ENCODE measurements at regions not wholly inside any gene's neighbourhood (a gene's known extent, or its start where the extent isn't known, plus 50 kb on each side); places are given as distances from the start of the nearest gene placed in this dataset.

DNA sequence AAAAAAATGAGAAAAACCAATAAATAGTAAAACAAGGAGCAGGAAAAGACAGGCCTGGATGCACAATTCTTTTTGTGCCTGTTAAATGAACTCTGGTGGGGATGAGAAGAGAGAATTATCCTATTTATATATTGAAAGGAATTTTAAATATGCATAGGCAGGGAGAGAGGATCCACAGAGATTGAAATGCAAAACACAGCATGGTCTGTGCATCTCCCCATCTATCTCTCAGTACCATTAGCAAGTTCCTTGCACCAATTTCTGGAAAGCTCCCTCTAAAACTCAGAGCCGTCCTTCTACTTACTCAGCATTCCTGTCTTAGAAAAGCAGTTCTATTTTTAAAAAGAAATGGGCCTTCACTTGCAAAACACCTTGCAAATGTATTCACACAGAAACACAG lies 502.3 kb upstream of the KLHL29 start:
- DNase-seq, result no peak

DNA sequence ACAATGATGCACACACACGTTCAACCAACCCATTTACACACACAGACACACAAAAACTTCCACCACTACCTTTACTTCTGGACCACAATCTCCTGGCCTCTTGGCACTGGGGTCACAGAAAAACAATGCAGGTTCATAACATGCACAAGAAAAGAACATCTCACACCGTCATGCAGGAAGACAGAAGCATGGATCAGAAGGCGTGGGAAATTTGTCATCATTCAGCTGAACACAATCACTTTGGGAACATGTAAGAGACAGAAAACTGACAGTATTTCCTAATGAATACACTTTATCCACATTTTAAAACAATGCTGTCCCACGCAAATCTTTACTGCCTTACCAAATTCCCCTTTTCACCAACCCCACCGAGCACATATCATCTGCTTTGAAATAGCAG lies 501.9 kb upstream of the KLHL29 start:
- DNase-seq, result no peak

DNA sequence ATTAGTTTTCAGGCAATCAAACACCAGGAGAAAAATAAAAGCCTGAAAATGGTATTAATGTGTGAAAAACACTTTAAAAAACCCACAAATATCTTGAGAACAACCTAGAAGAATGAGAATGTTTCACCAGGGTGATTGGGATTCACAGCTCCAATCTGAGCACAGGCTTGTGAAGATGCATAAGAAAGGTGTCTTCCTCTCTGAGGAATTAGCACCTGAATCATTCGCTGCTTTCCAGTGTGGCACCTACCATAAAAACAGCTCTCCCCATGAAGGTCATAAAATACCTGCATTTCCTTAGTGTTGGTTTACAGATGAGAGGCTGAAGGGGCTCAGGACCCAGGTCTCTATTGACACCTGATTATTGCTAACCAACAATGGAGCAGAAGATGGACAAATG lies 499.7 kb upstream of the KLHL29 start:
- no peak for DNase-seq

DNA sequence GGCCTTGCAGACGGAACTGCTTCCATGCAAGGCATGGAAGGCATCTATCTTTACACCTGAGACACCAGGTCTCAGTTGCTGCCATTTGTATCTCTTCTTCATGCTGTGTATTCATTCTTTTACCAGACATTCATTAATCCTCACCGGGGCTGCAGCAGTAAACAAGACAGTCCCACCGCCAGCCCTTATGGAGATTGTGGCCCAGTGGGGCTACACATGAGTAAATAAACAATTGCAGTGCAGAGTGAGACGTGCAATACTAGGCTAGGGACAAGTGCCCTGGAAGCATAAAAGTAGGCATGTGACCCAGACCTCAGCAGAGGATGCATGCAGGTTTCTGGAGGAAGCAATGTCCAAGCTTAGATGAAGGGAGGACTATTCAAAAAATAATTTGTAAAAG lies 497.6 kb upstream of the KLHL29 start:
- no peak for DNase-seq

DNA sequence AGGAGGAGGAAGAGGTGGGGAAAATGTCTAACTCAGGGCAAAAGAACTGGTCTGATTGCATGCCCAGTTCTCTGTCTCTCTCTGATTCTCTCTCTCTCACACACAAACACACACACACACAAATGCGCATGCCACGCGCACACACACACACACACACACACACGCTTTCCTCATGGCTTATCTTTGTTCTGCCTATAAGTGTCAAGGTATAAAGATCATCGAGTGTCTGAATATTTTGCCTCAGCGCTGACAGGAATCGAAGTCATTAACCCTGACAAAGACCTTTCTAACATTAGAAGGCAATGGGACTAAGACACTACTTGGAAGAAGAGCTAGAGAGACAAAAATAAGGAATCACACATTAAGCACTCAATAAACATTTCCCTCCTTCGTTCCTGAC lies 497.1 kb upstream of the KLHL29 start:
- no peak for DNase-seq

DNA sequence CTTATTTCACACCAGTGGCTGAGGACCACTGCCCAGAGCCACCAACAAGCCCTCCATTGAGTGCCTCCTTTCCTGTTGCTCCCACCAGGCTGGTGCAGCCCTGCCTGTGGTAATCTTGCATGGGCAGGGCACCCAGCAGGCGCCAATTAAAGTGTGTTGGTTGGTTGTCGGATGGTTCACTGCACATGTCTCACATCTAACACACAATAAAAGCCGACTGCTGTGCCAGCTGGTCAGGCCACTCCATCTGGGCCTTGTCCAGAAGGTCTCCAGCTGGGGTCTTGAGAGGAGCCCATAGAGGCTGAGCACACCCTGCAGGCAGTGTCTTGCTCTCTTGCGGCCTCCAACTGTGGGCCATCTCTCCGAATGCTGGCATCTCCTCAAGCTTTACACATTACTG lies 494.8 kb upstream of the KLHL29 start:
- DNase-seq, result no peak

DNA sequence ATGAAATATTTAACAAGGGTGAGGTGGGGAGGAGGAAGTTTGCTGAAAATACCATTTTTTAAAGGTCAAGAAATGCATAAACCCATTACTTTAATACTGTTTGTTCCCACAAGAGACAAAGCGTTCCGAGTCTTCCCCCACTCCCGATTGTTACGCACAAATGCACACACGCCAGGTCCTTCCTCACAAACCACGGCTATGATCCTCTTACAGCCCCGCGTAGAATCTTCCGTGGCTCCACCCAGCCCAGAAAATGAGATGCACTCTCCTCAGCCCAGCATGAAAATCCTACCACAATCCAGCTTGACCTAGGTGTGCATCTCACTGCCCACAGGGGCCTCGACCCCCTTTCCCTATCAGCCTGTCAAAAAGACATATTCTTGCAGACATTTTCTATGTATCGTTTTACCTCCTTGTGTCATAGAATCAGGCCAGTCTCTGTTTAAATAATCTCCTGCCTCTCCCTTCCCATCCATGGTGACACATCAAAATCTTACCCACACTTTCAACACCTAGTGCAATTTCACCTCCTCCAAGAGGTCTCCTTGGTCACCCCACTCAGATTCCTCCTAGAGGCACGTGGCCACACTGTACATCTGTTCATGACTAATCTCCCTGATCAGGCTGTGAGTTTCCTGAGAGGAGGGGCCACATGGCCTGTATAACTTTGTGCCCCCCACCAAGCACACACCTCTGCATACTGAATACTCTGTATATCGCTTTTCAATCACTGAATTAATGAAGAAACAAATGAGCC lies 491.0 kb upstream of the KLHL29 start:
- no peak for DNase-seq

DNA sequence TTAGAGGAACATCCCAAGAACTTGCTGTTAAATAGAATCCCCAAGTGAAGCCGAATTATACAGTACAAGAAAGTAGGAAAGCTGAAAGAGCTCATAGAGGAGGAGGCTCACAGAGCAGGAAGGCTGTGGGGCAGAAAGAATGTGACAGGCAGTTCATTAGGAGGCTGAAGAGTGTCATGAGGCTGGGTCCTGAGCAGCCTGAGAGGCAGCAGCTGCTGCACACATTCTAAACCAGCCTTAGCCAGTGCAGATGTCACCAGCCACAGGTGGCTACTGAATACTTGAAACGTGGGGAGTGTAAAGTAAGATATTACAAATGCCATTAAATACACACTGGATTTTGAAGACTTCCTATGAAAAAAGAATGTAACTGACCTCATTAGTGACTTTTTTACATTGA lies 490.2 kb upstream of the KLHL29 start:
- DNase-seq, result no peak

DNA sequence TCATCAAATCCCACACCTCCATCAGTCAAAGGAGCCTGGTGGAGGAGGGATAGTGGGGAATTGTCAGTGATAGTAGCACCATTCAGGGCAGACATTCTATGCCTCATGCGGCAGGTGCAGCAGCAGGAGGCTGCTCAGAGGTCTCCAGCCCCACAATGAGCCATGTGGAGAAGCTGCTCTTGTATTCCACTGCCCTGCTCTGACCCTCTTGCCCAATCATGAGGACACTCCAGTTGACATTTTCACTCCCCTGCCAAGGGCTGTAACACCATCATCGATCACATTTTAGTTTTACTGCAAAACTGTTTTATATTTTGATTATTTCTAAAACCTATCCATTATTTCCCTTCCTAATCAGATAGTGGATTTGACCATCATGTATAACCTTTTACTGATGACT lies 487.6 kb upstream of the KLHL29 start:
- no peak for DNase-seq

DNA sequence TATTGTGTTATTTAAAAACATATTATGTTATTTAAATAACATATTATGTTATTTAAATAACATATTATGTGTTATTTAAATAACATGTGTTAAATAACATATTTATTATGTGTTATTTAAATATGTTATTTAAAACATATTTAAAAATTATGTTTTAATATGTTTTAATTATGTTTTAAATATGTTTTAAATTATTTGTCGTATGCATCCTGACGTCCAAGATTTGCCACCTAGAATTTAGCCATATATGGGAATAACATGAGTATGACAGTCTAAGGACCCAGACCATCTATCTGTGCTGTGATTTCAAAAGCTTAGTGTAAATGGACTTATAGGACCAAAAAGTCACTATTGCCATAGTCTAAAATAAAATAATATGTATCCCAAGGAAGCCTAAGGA lies 484.3 kb upstream of the KLHL29 start:
- DNase-seq, result no peak

DNA sequence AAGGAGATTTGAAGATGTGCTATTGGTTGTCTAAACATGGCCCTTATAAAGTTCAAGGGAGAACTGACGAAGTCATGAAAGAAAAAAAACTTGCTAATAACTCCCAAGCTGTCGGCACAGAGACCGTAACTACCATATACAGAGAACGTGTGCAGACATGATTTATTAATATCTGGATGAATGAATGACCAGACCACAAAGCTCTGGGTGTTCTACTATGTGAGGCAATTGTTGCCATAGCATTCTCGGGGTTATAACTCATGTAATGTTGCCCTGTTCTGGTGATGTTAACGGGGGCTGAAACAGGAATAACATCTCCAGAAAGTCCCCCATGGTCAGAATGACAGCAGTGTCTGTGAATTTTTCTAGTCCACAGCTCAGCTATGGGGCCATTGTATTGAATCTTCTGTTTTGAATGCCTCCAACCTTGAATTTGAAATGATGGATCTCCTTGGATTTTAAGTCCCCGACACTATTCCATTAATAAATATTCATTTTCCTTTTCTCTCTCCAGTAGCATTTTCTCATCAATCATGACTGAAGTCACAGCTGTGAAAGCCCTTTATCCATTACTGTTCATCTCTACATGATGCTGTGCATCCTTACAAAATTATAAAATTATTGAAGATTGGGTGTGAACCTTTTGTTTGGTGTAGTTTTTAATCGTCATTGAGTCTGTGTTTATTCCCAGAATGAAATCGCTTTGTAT lies 483.4 kb upstream of the KLHL29 start:
- no peak for DNase-seq

DNA sequence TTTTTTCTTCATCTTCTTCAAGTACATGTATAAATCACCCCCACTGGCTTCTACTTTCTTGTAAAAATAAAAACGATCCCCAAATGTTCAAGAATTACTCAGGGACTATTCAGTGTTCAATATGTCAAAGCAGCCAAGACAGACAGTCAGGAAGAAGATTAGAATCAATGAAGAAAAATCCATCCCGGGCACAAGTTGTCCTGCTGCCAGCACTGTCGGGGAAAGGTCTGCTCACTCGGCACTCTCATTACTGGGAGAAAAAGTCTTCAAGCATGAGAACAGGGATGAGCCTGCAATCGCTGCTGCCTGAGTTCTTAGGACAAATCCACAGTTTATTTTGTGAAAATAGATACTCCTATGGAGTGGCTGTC lies 482.8 kb upstream of the KLHL29 start:
- no peak for DNase-seq

DNA sequence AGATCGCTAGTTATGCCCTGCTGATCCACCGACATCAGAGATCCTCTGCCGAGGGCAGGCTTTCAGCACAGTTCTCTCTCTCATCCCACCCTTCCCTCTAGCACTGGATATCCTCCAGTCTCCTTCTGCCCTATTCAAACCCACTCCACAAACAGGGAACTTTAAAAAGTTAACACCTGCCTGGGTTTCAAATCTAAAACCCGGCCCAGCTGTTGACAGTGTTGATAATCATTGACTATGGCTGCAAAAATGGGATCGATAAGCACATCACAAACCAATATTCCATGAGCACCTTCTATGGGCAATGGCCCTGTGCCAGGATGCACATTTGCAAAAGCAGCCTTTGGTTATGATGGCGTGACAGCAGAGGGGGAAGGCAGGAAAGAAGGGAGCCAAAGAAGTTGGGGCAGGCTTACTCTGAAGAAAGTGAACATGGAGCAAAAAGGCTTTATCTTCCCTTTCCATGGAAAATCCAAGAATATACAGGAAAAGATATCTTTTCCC lies 482.3 kb upstream of the KLHL29 start:
- no peak for DNase-seq

DNA sequence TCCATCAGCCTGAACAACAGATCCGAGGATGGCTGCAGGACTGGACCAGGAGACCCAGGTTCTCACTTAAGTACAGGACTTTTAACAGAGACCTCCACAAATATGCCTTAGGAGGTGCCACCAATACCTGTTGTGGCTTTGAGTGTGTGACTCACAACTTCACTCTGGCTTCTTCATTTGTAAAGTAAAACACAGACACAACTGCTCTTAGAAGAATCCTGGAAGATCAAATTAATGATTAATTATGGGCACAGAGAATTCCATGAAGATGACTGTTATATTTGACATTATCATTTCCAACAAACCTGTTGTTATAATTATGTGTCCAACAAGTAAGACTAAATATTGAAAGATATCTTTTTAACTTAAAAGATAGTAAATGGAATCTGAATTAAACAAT lies 481.4 kb upstream of the KLHL29 start:
- no peak for DNase-seq

DNA sequence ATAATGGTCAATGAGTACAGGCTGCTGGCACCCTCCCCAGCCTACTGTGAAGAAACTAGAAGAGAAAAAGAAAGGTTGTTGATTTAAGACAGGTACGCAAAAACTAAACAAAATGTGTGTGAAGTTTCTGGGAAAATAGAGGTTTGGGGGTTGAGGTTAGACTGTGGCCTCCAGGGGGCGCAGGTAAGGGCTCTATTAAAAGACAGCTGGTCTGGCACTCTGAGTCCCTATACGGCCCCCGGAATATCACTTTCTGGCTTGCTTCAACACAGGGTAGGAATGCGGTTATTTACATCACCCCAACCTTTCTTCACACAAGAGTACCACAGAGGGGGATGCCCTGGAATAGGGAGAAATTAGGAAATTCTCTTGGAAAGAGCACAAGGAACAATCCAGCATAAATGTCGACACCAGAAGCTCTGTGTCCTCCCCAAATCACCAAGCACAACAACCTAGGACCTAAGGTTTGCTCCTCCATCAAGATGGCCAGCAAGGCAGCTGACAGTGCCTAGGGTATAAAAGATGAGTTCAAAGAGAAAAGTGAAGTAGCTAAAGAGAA lies 480.8 kb upstream of the KLHL29 start:
- no peak for DNase-seq

DNA sequence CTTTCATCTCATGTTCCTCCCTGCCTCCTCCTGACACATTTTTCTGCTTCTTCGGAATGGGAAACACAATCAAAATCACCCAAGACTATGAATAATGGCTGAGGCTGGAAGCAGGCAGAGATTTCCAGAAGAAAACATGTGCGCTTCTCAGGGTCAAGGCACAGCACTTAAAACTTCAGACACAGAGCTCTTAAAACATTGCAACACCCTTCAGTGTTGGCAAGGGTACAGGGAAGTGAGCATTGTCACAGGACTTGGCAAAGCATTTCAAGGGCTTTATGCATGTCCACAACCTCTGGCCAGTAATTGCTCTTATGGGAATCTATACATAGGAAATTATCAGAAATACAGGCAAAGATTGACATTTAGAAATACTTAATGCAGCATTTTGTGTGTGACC lies 477.6 kb upstream of the KLHL29 start:
- no peak for DNase-seq

DNA sequence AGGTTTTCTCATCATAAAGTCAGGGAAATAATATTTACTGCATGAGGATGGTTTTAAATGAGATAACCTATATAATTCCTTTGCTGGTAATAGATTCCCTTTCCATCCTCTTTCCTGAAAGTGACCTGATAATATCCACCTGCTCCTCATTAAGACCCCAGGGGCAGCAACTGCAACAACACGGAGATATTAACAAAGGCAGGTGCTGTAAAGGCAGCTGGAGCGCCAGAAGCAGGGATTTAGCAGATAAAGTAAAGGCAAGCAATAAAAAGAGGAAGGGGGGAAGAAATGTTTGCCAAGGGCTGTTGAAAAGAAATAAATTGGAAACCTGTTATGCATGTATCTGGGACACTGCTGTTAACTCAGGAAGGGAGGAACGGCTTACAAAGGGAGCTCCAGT lies 472.6 kb upstream of the KLHL29 start:
- no peak for DNase-seq

DNA sequence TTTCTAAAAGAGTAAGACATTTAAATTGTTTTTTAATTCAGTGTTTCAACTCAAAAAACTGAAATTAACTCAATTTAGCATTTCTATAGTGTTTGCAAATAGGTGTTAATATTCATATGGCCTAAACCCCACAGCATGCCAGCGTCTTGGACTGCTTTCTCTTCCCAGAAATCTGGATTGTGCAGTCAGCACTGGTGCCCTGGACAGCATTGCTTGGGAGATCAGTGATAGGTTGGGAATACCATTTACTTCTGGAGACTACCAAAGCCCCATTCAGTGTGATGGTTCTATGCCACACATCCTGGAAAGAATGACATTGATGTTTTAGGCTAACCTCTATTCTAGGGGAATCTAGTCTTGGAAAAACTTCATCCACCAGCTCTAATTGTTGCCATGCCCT lies 455.0 kb upstream of the KLHL29 start:
- no peak for DNase-seq

DNA sequence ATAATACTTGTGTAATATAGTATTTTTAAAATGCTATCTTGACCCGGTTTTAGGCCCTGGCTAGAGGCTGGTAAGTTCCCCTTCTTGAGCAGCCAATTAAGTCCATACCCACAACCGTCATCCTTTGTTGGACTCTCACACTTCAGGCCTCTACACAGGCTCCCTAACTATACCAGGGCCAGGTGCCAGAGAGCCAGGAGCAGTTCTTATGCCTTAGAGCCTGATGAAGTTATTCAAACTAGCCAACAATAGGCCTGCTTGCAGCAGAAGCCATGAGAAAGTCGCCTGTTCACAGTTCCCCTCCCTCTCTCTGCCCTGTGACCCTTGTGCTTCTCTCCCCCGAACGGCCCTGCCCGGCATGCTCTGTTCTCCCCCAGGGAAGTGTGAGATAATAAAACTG lies 454.2 kb upstream of the KLHL29 start:
- DNase-seq, result no peak

DNA sequence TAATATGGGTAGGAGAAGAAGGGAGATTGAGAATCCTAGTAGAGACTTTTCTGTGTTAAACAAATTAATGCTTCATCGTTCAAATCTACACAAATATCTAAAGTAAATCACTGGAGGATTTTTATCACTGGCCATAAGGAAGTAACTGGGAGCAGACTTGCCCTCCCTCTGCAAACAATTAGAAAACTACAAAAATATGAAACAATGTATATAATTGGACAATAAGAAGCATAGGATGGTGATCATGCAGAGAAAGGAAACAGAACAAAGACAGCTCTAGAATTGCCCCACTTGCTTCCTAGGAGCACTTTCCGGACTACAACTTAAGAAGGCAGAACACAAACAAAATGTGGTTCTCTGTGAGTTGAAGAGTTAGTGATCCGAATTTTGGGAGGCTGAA lies 452.7 kb upstream of the KLHL29 start:
- no peak for DNase-seq

DNA sequence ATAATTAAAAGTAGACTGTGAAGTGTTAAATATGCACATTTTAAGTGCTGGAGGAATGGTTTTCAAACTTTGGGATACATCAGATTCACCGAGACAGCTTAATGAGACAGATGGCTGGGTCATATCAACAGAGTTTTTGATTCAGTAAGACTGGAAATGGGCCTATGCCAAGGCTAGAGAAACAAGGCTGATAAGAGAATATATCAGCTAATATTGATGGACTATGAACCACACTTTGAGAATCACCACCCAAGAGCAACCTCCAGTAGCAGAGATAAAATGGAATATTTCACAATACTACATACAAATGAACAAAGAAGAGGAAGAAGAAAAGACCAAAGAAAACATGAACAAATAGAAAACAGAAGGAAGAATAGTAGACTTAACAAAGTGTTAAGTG lies 450.2 kb upstream of the KLHL29 start:
- no peak for DNase-seq

DNA sequence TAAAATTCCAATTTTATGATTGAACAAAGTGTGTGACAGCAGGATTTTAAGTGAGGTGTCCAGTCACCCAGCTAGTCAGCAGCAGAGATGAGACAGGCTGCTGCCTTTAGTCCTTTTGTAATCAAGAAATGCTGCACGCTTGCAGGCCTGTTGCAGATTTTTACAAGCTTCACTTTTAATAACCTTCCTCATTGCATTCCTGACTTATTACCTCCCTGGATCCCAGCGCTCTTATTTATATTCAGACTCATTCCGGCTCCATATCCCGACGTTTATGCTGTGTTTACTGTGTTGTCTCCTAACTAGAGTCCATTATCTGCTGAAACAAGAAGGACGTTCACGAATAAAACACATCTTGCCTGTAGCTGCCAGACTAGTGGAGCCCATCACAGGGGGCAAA lies 442.5 kb upstream of the KLHL29 start:
- DNase-seq, result no peak

DNA sequence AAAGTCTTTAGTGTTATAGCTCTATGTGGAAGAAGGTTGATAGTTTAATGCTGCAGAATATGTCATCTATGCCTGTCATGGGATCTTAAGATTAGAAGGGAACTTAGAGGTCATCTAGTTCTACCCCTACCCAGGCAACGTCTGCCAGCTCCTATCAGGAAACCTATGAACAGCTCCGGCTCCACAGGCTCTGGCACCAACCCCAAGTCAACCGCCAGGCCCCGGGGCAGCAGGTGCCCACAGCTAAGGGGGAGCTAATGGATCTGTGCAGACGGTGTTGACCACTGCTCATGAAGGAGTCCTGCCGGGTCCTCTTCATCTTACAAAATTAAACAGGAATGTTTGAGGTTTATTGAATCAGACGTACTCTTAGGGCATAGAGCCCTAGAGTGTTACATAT lies 440.8 kb upstream of the KLHL29 start:
- DNase-seq, result no peak

DNA sequence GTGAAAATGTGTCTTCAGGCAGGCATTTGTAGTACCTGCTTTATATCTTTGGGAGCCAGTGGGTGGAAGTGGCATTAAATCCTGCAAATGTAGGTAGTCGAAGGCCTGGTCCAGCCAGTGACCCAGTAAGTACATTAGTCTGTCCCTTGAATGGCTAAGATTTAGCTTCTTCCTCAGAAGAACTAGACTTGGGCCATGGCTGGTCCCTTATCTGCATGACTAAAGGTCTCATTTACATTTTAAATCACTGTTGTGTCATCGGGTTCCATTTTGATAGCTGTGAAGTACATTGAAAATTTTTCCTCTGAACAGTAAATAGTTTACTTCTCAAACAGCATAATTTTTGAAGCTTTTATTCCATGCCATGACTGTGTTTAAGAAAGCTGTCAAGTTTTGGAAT lies 438.4 kb upstream of the KLHL29 start:
- DNase-seq, result no peak
